ENCODE measurements at regions not wholly inside any gene's neighbourhood (a gene's known extent, or its start where the extent isn't known, plus 50 kb on each side); places are given as distances from the start of the nearest gene placed in this dataset.
A peak's percentile ranks its signal among the peaks of the same experiment; 100 is the strongest.

DNA sequence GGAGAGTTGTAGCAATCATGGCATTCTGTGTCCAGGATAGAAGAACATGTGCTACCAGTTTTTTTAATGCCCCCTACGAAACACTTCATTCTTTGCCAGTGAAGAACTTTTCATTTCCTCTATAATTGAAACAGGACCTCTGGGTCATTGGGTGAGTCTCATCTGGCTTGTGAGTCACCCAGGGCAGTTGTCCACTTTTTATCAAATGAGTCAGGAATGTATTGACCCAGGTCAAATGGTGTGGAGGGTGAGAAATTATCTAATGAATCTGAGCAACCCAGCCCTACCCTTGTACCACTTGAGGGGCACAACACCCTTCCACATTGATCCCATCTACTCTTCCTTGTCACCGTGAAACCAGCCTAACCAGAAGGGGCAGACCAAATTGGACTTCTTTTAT lies 417.3 kb upstream of the PROX1 start:
- ATAC-seq (no peak), DNase-seq (no peak)
- 43% methylated on average over 2 of the region's 2 CpGs for WGBS
- intact Hi-C loops (cut with DNase I): no loop called here
- no peaks in the 10 kb centered on the region for H3K27me3 ChIP-seq (ENCODE audit: control insufficient read depth, insufficient read depth)
- H3K4me3 ChIP-seq (ENCODE audit: low read length): no peak overlapping the region
- H3K9me3 ChIP-seq (ENCODE audit: control insufficient read depth, low read length): no peaks in the 10 kb centered on the region
- H3K4me1 ChIP-seq (ENCODE audit: control insufficient read depth, insufficient read depth, low read length): no peaks in the 10 kb centered on the region
- no peak overlapping the region for H3K27ac ChIP-seq (ENCODE audit: low read length)

DNA sequence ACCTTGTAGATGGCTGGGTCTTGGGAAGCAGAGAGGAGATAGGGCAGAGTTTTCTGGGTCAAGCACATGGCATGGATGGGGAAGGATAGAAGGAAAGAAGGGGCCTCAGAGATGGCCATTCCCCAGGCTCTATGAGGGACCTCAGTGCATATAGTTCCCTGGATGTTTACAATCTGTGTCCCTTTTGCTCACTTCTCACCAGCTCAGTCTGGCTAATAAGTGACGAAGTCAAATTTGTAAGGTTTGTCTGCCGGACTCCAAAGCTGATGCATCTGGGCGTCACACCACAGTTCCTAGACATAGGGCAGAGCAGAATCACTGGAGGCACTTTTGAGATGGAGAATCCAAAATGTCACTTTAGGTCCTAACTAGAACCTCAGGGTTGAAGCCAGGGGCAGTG lies 416.4 kb upstream of the PROX1 start:
- 93% methylated on average over 3 of the region's 3 CpGs for WGBS
- H3K27ac ChIP-seq (ENCODE audit: low read length): no peak overlapping the region
- no peaks in the 10 kb centered on the region for H3K4me1 ChIP-seq (ENCODE audit: control insufficient read depth, insufficient read depth, low read length)
- intact Hi-C loops (cut with DNase I): no loop called here
- ATAC-seq (no peak), DNase-seq (no peak)
- no peaks in the 10 kb centered on the region for H3K27me3 ChIP-seq (ENCODE audit: control insufficient read depth, insufficient read depth)
- no peak overlapping the region for H3K4me3 ChIP-seq (ENCODE audit: low read length)
- H3K9me3 ChIP-seq (ENCODE audit: control insufficient read depth, low read length): no peaks in the 10 kb centered on the region

DNA sequence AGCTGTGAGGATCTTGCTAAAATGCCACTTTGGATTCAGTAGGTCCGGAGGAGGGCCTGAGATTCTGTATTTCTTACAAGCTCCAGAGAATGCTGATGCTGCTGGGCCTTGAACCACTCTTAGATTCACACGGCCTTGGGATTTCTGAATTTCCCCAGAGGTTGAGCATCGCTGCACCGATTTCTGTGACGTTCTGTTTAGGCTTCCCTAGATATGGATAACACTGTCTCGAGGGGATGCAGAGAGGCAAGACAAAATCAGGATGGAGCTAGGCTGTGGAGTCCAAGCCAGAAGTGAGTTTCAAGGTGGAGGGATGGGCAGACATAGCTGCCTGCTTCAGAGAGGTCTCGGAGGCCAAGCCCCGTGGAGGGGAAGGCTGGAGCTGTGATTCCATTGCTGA lies 415.9 kb upstream of the PROX1 start:
- 73% methylated on average over 8 of the region's 8 CpGs for WGBS
- ATAC-seq (no peak), DNase-seq (no peak)
- intact Hi-C loops (cut with DNase I): no loop called here
- H3K27me3 ChIP-seq (ENCODE audit: control insufficient read depth, insufficient read depth): no peaks in the 10 kb centered on the region
- H3K27ac ChIP-seq (ENCODE audit: low read length): no peak overlapping the region
- no peaks in the 10 kb centered on the region for H3K9me3 ChIP-seq (ENCODE audit: control insufficient read depth, low read length)
- H3K4me1 ChIP-seq (ENCODE audit: control insufficient read depth, insufficient read depth, low read length): no peaks in the 10 kb centered on the region
- no peak overlapping the region for H3K4me3 ChIP-seq (ENCODE audit: low read length)

DNA sequence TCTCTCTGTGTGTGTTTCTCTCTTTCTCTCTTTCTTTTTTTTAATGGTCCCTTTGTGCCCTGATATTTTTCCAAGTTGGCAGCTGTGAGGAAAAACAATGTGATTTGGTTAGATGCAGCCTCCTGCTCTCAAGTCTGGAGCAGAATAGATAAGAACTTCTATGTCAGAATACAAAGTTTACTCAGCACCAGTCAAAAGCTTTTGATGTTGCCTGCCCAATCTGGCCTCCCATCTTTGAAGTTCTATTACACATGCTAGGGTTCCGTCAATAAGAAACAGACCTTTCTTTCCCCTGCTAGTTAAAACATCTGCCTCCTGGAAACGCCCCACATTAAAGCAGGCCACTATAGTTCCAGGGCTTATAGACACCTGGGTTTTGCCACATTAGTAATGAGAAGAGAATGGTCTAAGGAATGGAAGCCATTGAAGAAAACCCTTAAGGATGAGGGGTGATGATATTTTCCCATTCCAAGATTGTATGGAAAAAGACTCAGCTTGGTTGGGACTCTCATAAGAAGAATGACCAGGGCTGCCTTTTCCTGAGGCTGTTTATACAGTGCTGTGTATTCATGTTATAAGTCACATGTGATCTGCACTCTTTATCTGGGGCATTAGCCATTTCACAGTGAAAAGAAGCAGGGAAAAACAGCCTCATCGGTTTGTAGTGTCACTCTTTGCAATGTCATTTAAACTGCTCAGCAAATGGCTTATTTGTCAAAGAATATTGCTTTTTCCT lies 414.7 kb upstream of the PROX1 start:
- Histone ChIP-seq H3K4me1 (ENCODE audit: control insufficient read depth, insufficient read depth, low read length) (no peaks in the 10 kb centered on the region), H3K9me3 (ENCODE audit: control insufficient read depth, low read length) (no peaks in the 10 kb centered on the region), H3K27ac (ENCODE audit: low read length) (no peak overlapping the region), H3K4me3 (ENCODE audit: low read length) (no peak overlapping the region), H3K27me3 (ENCODE audit: control insufficient read depth, insufficient read depth) (no peaks in the 10 kb centered on the region)
- WGBS: 42% methylated on average over 3 of the region's 3 CpGs
- DNase-seq: no peak
- intact Hi-C loops (cut with DNase I): no loop called here
- no peak for ATAC-seq

DNA sequence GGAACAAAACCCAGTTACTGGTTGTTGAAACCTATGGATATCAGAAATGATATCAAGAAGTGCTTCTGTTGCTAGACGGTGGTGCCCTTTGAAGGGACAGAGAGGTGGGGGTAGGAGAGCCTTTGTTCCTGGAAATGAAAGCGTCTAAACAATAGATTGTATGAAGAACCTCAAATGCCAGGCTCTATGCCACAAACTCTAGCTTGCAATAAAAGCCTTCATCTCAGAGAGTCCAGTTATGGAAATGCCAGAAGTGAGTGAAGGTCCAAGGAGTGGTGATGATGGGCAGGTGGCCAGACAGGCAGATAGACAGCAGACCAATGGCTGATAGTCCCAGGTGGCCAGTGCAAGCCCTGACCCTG lies 414.1 kb upstream of the PROX1 start:
- H3K4me3 ChIP-seq (ENCODE audit: low read length): no peak overlapping the region
- ATAC-seq (no peak), DNase-seq (no peak)
- intact Hi-C loops (cut with DNase I): no loop called here
- no peaks in the 10 kb centered on the region for H3K4me1 ChIP-seq (ENCODE audit: control insufficient read depth, insufficient read depth, low read length)
- H3K27me3 ChIP-seq (ENCODE audit: control insufficient read depth, insufficient read depth): no peaks in the 10 kb centered on the region
- no peak overlapping the region for H3K27ac ChIP-seq (ENCODE audit: low read length)
- H3K9me3 ChIP-seq (ENCODE audit: control insufficient read depth, low read length): no peaks in the 10 kb centered on the region
- WGBS: 54% methylated on average over 2 of the region's 2 CpGs

DNA sequence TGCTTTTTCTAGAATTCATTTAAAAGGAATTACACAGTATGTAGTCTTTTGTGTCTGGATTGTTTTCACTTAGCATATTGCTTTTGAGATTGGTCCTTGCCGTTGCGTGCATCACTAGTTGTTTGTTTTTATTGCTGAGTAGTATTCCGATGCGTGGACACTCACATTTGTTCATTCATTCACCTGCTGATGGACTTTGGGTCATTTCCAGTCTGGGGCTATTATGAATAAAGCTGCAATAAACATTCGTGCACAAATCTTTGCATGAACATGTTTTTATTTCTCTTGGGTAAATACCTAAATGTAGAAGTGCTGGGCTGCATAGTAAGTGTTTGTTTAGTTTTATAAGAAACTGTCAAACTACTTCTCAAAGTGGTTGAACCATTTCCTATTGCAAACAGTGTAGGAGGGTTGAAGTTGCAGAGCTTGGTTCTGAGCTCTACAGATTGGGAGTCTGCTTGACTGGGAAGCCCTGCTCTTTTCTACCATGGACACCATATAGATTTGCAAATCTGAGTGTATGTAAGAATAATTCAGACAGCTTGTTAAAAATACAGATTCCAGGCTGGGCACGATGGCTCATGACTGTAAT lies 404.7 kb upstream of the PROX1 start:
- DNase-seq: no peak

DNA sequence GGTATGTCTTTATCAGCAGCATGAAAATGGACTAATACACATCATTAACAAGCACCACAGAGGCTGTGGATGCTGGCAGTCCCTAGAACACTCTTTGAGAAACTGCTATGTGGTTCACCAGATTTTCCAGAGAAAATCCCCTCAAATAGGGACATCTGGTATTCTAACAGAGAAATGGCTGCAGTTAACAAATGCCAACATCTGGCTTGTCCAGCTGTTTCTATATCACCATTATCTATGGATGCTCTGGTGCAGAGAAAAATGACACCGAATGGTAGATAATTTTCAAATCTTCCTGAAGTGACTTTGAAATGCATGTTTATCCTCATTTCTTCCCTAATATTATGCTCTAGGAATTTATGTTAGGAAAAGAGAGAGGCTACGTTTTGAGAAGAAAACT lies 403.5 kb upstream of the PROX1 start:
- H3K4me3 ChIP-seq (ENCODE audit: low read length): no peak overlapping the region
- 52% methylated on average over 2 of the region's 2 CpGs for WGBS
- intact Hi-C loops (cut with DNase I): no loop called here
- ATAC-seq (no peak), DNase-seq (no peak)
- no peak overlapping the region for H3K27ac ChIP-seq (ENCODE audit: low read length)
- no peaks in the 10 kb centered on the region for H3K9me3 ChIP-seq (ENCODE audit: control insufficient read depth, low read length)
- H3K27me3 ChIP-seq (ENCODE audit: control insufficient read depth, insufficient read depth): no peaks in the 10 kb centered on the region
- no peaks in the 10 kb centered on the region for H3K4me1 ChIP-seq (ENCODE audit: control insufficient read depth, insufficient read depth, low read length)

More for the DNA sequence above, 404.7 kb upstream of the PROX1 start:
- 90% methylated on average over 6 of the region's 6 CpGs for WGBS
- H3K27ac ChIP-seq (ENCODE audit: low read length): no peak overlapping the region
- ATAC-seq: no peak
- no peaks in the 10 kb centered on the region for H3K4me1 ChIP-seq (ENCODE audit: control insufficient read depth, insufficient read depth, low read length)
- no peak overlapping the region for H3K4me3 ChIP-seq (ENCODE audit: low read length)
- intact Hi-C loops (cut with DNase I): no loop called here
- no peaks in the 10 kb centered on the region for H3K9me3 ChIP-seq (ENCODE audit: control insufficient read depth, low read length)
- H3K27me3 ChIP-seq (ENCODE audit: control insufficient read depth, insufficient read depth): no peaks in the 10 kb centered on the region

DNA sequence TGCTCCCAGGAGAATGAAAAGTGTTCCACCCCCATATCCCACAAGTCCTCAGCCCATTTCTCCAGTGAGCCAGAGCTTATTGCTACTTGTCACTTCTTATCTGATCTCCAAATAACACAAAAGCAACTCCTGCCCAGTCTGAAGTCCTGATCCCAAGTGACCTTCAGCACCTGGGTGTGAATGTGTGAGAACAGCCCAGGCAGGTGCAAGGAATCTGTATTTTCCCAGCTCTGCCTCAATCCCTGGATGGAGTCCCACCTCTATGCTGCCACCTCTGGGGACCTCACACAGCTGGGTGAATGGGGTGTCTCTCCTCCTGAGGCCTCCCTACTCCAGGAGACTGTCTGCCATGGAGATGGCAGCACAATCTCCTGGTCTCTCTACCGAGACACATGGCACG lies 402.4 kb upstream of the PROX1 start:
- intact Hi-C loops (cut with DNase I): no loop called here
- no peaks in the 10 kb centered on the region for H3K9me3 ChIP-seq (ENCODE audit: control insufficient read depth, low read length)
- H3K27me3 ChIP-seq (ENCODE audit: control insufficient read depth, insufficient read depth): no peaks in the 10 kb centered on the region
- no peaks in the 10 kb centered on the region for H3K4me1 ChIP-seq (ENCODE audit: control insufficient read depth, insufficient read depth, low read length)
- no peak overlapping the region for H3K27ac ChIP-seq (ENCODE audit: low read length)
- peak in 1 of 2 donors; percentile 14 for ATAC-seq
- DNase-seq: no peak
- no peak overlapping the region for H3K4me3 ChIP-seq (ENCODE audit: low read length)
- 86% methylated on average over 2 of the region's 2 CpGs for WGBS

DNA sequence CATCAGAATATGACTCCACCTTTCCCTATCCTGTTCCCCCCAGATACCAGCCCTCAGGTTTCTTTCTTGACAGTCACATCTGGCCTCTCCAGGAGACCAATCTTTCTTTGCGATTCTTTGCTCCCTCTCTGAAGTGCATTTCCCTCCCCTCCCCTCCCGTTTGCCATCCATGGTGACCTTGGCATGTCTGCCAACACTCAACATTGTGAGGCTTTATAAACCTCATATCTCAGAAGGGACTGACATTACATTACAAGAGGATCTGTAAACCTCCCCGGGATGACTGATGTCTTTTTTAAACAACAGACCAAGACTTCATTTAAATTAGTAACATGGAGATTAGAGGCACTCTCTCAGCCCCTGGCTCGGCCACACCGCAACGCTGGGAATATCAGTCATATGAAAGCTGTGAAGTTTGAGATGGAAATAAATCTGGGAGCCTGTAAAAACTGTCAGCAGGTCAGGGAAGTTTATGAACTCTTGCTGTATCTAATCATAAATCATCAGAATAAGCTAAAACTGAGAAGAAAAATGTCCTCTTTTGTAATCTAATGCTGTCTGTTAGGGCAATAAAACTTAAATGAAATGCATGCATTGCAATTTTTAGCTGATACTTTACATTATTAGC lies 401.7 kb upstream of the PROX1 start:
- intact Hi-C loops (cut with DNase I): no loop called here
- ATAC-seq: no peak

DNA sequence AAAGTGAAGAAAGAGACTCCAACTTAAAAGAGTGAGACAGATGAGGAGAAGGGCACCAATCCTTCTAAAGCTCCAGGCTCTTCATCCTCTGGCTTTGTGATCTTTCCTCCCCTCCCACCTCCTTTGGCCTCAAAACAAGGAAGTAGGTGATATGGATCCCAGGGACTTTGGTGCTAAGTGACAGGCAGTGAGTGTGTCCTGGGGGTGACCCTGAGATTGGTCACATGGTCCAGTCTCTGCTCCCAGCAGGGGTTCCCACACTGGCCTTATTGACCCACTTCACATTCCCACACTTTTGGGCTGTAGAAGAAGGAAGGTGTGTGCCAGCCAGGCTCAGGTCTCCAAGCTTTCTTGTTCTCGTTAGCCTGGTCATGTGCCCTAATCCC lies 401.2 kb upstream of the PROX1 start:
- intact Hi-C loops (cut with DNase I): no loop called here
- ATAC-seq: no peak
- 93% methylated on average over 1 of the region's 1 CpG for WGBS
- Histone ChIP-seq H3K4me3 (ENCODE audit: low read length) (no peak overlapping the region), H3K27ac (ENCODE audit: low read length) (no peak overlapping the region), H3K9me3 (ENCODE audit: control insufficient read depth, low read length) (no peaks in the 10 kb centered on the region), H3K27me3 (ENCODE audit: control insufficient read depth, insufficient read depth) (no peaks in the 10 kb centered on the region), H3K4me1 (ENCODE audit: control insufficient read depth, insufficient read depth, low read length) (no peaks in the 10 kb centered on the region)
- DNase-seq: no peak

More for the DNA sequence above, 401.7 kb upstream of the PROX1 start:
- H3K27me3 ChIP-seq (ENCODE audit: control insufficient read depth, insufficient read depth): no peaks in the 10 kb centered on the region
- H3K4me3 ChIP-seq (ENCODE audit: low read length): no peak overlapping the region
- H3K27ac ChIP-seq (ENCODE audit: low read length): no peak overlapping the region
- H3K9me3 ChIP-seq (ENCODE audit: control insufficient read depth, low read length): no peaks in the 10 kb centered on the region
- DNase-seq: no peak
- H3K4me1 ChIP-seq (ENCODE audit: control insufficient read depth, insufficient read depth, low read length): no peaks in the 10 kb centered on the region
- WGBS: 25% methylated on average over 6 of the region's 6 CpGs

DNA sequence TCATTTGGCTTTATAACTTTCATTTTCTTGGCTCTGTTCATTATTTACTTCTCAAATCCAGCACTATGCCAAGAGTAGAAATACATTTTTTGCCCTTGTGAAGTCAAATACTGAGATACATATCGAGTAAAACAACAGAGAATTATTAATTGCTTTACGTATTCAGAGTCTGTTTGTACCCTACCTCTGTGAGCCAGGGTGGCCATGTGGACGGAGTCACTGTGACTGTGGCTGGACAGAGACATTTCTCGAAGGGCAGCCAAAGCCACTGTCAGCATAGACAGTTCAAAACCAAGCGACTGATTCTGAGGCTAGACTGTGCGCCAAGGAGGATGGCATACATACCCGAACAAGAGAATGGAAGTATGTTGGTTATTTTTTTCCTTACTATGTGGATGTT lies 391.0 kb upstream of the PROX1 start:
- H3K4me3 ChIP-seq (ENCODE audit: low read length): no peak overlapping the region
- intact Hi-C loops (cut with DNase I): no loop called here
- no peaks in the 10 kb centered on the region for H3K4me1 ChIP-seq (ENCODE audit: control insufficient read depth, insufficient read depth, low read length)
- no peak overlapping the region for H3K27ac ChIP-seq (ENCODE audit: low read length)
- DNase-seq (no peak), ATAC-seq (no peak)
- no peaks in the 10 kb centered on the region for H3K9me3 ChIP-seq (ENCODE audit: control insufficient read depth, low read length)
- WGBS: 83% methylated on average over 7 of the region's 7 CpGs
- no peaks in the 10 kb centered on the region for H3K27me3 ChIP-seq (ENCODE audit: control insufficient read depth, insufficient read depth)

Data from right cardiac atrium (tissue), 5 donors.